Epithelial cell of esophagus (primary cell): ENCODE measurements at regions not wholly inside any gene's neighbourhood (a gene's known extent, or its start where the extent isn't known, plus 50 kb on each side); places are given as distances from the start of the nearest gene placed in this dataset.

Source experiments
- DNase-seq: peaks from one replicate; pipeline ENCODE4 v3.0.0; 2010; ENCODE audit warnings: low read depth
- H3K4me3 ChIP-seq: 2 replicates; pipeline ENCODE4 v1.5.1; 2011; ENCODE audit warnings: mild to moderate bottlenecking, low read length, control low read depth
- TF ChIP-seq, protein P1 (sequence below): IDR thresholded peaks from 2 replicates; pipeline ENCODE4 v1.5.1; 2011; ENCODE audit warnings: low read depth, mild to moderate bottlenecking, low read length, control low read depth, inconsistent platforms; ENCODE audit not compliant: insufficient read depth; ENCODE audit errors: missing control alignments

DNA sequence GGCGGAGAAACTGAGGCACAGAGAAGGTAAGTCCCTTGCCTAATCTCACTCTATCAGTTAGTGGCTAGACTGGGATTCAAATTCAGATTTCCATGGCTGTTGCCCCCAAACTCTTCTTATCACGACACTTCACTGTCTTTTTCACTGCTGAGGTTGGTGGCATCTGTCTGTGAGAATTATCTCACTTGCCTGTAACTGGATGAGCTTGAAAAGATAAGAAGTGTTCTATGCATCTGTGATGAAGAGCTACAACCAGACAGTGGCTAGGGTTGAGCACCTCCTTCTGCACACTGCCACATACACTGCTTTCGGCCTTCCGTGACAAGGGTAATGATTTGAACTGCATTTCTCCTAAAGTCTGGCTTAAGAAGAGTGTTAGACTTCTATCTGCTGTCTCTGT lies 107.9 kb upstream of the TEX13D start:
- no peak for DNase-seq
- TF ChIP-seq, protein P1, sequence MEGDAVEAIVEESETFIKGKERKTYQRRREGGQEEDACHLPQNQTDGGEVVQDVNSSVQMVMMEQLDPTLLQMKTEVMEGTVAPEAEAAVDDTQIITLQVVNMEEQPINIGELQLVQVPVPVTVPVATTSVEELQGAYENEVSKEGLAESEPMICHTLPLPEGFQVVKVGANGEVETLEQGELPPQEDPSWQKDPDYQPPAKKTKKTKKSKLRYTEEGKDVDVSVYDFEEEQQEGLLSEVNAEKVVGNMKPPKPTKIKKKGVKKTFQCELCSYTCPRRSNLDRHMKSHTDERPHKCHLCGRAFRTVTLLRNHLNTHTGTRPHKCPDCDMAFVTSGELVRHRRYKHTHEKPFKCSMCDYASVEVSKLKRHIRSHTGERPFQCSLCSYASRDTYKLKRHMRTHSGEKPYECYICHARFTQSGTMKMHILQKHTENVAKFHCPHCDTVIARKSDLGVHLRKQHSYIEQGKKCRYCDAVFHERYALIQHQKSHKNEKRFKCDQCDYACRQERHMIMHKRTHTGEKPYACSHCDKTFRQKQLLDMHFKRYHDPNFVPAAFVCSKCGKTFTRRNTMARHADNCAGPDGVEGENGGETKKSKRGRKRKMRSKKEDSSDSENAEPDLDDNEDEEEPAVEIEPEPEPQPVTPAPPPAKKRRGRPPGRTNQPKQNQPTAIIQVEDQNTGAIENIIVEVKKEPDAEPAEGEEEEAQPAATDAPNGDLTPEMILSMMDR, result no peak
- H3K4me3 ChIP-seq, result no peak overlapping the region

DNA sequence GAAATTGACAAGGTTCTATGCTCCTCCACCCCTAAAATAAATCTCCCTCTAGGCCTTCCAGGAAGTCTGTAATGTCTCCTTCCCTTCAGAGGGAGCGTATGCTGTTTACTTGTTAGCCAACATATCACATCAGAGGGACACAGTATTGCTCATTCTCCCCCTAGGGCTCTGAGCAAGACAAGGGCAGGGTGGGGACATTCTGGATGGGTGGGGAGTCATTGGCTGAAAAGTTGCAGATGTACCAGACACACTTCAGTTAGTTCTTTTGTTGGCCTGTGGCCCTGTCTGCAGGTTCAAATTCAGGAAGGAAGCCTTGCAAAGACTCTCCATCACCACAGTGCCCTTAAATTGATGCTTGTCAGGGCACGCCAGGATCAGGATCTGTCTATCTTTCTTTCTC lies 106.3 kb upstream of the TEX13D start:
- no peak overlapping the region for H3K4me3 ChIP-seq
- TF ChIP-seq, protein P1, result no peak
- DNase-seq, result peak; percentile 86

DNA sequence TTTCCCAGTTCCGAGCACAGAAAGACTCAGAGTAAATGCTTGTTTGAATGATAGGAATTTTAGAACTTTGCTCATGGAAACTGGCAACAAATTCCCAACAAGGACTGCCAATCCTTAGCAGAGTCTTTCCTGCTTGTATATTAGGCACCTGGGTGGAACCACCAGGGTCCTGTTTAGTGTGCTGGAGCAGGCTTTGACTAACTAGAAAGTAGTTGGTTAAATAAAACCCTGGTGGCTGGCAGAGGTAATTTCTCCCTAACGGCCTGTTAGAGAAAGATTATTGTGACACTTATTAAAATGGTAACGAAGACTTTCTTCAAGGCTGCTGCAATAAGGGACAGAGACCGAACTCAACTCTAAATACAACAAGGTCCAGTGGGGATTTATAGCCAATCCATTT lies 103.6 kb upstream of the TEX13D start:
- DNase-seq, result no peak
- TF ChIP-seq, protein P1, result no peak

DNA sequence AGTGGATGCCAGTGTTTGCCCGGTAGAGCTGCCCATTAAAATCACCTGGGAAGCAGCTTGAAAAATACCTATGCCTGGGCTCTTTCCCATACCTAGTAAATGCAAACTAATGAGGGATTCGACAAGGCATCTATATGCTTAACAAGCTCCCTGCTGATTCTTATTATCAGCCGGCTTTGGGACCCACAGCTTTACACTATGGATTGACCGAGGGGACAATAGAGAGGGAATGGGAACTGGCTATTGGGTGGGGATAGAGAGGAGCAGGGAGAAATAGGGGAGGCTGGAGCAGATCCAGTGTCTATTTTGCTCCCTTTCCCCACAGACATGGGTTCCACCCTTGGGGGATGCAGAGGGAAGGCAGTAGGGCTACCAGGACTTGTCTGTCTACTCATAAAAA lies 103.1 kb upstream of the TEX13D start:
- TF ChIP-seq, protein P1, result no peak
- DNase-seq, result no peak
- H3K4me3 ChIP-seq, result no peak overlapping the region

More for the DNA sequence above, 103.6 kb upstream of the TEX13D start:
- no peak overlapping the region for H3K4me3 ChIP-seq

DNA sequence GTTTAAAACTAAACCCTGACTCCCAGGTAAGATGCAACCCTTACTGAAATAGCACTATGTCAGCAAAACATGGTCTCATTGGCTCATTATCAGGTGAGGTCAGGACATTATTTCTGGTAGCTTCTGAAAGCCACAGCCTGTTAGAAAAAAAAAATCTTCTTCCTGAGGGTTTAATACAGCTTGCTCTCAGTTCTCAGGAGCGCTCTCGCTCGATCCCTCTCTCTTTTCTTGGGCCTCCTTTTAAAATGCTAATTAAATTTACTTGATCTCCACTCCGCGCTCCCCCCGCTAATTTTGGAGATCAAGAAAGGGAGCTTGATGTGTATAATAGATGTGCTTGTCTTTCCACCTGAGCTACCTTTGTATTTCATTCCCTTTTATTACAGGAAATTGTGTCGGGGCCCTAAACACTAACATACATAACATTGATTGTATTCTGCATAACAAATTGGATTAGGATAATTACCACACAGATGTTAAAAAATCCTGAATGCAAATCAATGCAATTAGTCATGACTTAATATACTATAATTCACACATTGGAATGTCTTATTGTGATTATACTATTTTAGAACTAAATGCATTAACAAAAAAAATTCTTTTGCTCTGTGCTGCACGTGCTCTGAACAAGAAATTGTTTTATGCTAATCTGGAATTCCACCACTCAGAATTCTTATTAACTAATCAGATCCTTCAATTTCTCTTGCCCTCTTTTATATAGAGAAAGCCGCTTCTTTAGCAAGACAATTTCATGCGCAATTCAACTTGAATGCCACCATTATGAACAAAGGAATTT lies 101.6 kb upstream of the TEX13D start:
- H3K4me3 ChIP-seq, result no peak overlapping the region
- TF ChIP-seq, protein P1, result no peak
- DNase-seq, result no peak

DNA sequence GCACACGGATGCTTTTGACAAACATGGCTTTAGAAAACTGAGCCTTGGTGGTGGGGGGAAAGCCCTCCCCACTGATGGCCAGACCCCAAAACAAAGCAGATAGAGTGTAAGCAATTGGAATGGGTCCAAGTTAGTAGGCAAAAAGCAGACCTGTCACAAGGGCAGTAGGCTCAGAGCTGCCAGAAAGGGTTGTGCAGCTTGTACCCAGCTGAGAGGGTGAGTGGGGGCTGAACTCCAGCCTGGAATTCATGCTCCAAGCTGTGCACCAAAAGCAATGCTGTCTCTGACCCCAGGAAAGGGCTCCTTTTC lies 101.1 kb upstream of the TEX13D start:
- TF ChIP-seq, protein P1, result no peak
- no peak for DNase-seq
- no peak overlapping the region for H3K4me3 ChIP-seq
